ENCODE measurements at regions not wholly inside any gene's neighbourhood (a gene's known extent, or its start where the extent isn't known, plus 50 kb on each side); places are given as distances from the start of the nearest gene placed in this dataset.

DNA sequence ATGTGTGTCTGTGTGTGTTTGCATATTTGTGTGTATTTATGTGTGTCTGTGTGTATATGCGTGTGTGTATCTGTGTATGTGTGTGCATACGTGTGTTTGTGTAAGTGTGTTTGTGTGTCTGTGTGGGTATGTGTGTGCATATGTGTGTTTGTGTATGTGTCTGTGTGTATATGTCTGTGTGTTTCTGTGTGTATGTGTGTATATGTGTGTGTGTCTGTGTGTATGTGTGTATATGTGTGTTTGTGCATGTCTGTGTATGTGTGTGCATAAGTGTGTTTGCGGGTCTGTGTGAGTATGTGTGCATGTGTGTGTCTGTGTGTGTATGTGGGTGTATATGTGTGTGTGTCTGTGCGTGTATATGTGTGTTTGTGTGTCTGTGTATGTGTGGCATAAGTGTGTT lies 1030.5 kb upstream of the TMEM132C start:
- ATAC-seq, result no peak
- no peak for DNase-seq
- Histone ChIP-seq H3K36me3 (no peaks in the 10 kb centered on the region), H3K4me1 (no peaks in the 10 kb centered on the region), H3K9me3 (no peaks in the 10 kb centered on the region), H3K4me3 (no peak overlapping the region), H3K27ac (no peak overlapping the region), H3K27me3 (no peaks in the 10 kb centered on the region)
- intact Hi-C loops (cut with DNase I; ENCODE audit: low total_unique reads), result no loop called here
- TF ChIP-seq CTCF (IDR thresholded peaks at IDR 0.05 in 4 of 5, conservative IDR thresholded peaks at IDR 0.05 in 1 of 5) (no peak), POLR2A (IDR thresholded peaks at IDR 0.05) (no peak)
- in situ Hi-C loops (cut with MboI; ENCODE audit: low sequenced_read_pairs in 4 of 4), result no loop called here

GRCh38 chr12:127237151-127237550 lies 1029.8 kb upstream of the TMEM132C start:
- Histone ChIP-seq H3K36me3 (no peaks in the 10 kb centered on the region), H3K27me3 (no peaks in the 10 kb centered on the region), H3K9me3 (no peaks in the 10 kb centered on the region), H3K4me1 (no peaks in the 10 kb centered on the region), H3K27ac (no peak overlapping the region), H3K4me3 (no peak overlapping the region)
- no peak for DNase-seq
- in situ Hi-C loops (cut with MboI; ENCODE audit: low sequenced_read_pairs in 4 of 4) (no loop called here), intact Hi-C loops (cut with DNase I; ENCODE audit: low total_unique reads) (no loop called here)
- ATAC-seq, result no peak
- TF ChIP-seq CTCF (IDR thresholded peaks at IDR 0.05 in 4 of 5, conservative IDR thresholded peaks at IDR 0.05 in 1 of 5) (no peak), POLR2A (IDR thresholded peaks at IDR 0.05) (no peak)

DNA sequence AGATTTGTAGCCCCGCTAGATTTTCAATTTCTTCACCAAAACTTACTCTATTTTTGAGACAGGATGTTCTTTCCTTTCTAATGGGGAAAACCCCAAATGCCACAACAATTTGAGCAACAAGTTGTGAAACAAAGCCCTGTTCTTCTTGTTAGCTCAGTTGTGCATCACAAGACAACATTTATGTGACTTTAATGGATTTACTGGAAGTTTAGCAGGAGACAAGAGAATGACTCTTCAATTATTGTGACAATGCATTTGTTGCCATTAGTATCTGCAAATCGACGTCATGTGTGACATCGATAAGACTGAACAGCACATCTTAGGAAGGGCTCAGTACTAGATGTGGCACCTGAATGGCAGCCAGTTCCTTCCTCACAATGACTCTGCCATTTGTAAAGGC lies 1028.9 kb upstream of the TMEM132C start:
- ATAC-seq, result no peak
- Histone ChIP-seq H3K27me3 (no peaks in the 10 kb centered on the region), H3K4me1 (no peaks in the 10 kb centered on the region), H3K9me3 (no peaks in the 10 kb centered on the region), H3K36me3 (no peaks in the 10 kb centered on the region), H3K27ac (no peak overlapping the region), H3K4me3 (no peak overlapping the region)
- DNase-seq, result no peak
- TF ChIP-seq POLR2A (IDR thresholded peaks at IDR 0.05) (no peak), CTCF (IDR thresholded peaks at IDR 0.05 in 4 of 5, conservative IDR thresholded peaks at IDR 0.05 in 1 of 5) (no peak)
- intact Hi-C loops (cut with DNase I; ENCODE audit: low total_unique reads), result no loop called here
- in situ Hi-C loops (cut with MboI; ENCODE audit: low sequenced_read_pairs in 4 of 4), result no loop called here

GRCh38 chr12:127239781-127240180 lies 1027.2 kb upstream of the TMEM132C start:
- ATAC-seq, result no peak
- no peaks in the 10 kb centered on the region for H3K4me1 ChIP-seq
- TF ChIP-seq CTCF (IDR thresholded peaks at IDR 0.05 in 4 of 5, conservative IDR thresholded peaks at IDR 0.05 in 1 of 5) (no peak), POLR2A (IDR thresholded peaks at IDR 0.05) (no peak)
- no peaks in the 10 kb centered on the region for H3K9me3 ChIP-seq
- in situ Hi-C loops (cut with MboI; ENCODE audit: low sequenced_read_pairs in 4 of 4) (no loop called here), intact Hi-C loops (cut with DNase I; ENCODE audit: low total_unique reads) (no loop called here)
- no peak for DNase-seq
- H3K27ac ChIP-seq, result no peak overlapping the region
- no peak overlapping the region for H3K4me3 ChIP-seq
- no peaks in the 10 kb centered on the region for H3K36me3 ChIP-seq
- H3K27me3 ChIP-seq, result no peaks in the 10 kb centered on the region

DNA sequence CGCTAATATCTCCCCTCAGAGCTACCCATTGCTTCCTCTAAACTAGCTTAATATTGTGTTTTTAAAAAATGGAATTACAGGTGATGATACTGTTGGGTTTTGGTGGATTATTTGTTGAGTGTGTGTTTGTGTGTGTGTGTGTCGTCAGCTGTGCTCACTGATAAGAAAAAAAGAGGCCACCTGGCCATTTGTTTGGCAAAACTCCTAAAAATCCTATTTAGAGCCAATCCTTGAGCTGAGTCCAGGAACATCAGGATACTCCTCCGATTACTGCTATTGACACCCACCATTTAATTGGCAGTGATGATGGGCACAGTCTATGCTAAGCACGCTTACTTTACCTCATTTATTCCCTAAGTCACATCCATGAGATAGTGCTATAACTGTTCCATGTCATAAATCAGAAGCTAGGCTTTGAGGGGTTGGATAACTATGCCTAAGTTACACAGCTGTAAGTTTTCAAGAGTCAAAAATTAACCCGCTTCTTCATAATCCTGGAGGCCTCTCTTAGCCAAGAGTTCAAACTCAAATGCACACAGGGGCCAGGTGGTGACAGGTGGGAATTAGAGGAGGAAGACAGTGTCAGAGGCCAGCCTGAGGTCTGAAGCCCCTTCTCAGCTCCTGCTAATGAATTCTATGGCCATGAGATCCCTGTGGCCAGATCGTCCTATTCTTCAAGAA lies 1026.6 kb upstream of the TMEM132C start:
- no peaks in the 10 kb centered on the region for H3K27me3 ChIP-seq
- in situ Hi-C loops (cut with MboI; ENCODE audit: low sequenced_read_pairs in 4 of 4) (no loop called here), intact Hi-C loops (cut with DNase I; ENCODE audit: low total_unique reads) (no loop called here)
- no peak for DNase-seq
- peak overlapping the region in 2 of 4 donors; percentile 0 to 7 for H3K27ac ChIP-seq
- no peak for ATAC-seq
- H3K4me3 ChIP-seq, result no peak overlapping the region
- no peaks in the 10 kb centered on the region for H3K36me3 ChIP-seq
- H3K9me3 ChIP-seq, result no peaks in the 10 kb centered on the region
- no peak for TF ChIP-seq CTCF (IDR thresholded peaks at IDR 0.05 in 4 of 5, conservative IDR thresholded peaks at IDR 0.05 in 1 of 5)
- TF ChIP-seq POLR2A (IDR thresholded peaks at IDR 0.05), result no peak
- no peaks in the 10 kb centered on the region for H3K4me1 ChIP-seq

Measured in gastrocnemius medialis (tissue), 4 donors.